ENCODE measurements at regions not wholly inside any gene's neighbourhood (a gene's known extent, or its start where the extent isn't known, plus 50 kb on each side); places are given as distances from the start of the nearest gene placed in this dataset.
"Not testable (repeated sequence)": the region's sequence is repeated elsewhere in the genome, so short reads cannot be mapped to it uniquely, and the experiment has no call there.

- intact Hi-C loops (cut with micrococcal nuclease): loop anchor here (2.0 to 10.0 kb wide), 2 partner anchors 179 to 215 kb away; no protein-coding TSS in a partner anchor
- no peak for ATAC-seq
- H3K4me3 ChIP-seq (ENCODE audit: low read length): no peak overlapping the region
Measured at GRCh38 chr3:139113993-139114375, 69.3 kb upstream of the PRR23C start.

DNA sequence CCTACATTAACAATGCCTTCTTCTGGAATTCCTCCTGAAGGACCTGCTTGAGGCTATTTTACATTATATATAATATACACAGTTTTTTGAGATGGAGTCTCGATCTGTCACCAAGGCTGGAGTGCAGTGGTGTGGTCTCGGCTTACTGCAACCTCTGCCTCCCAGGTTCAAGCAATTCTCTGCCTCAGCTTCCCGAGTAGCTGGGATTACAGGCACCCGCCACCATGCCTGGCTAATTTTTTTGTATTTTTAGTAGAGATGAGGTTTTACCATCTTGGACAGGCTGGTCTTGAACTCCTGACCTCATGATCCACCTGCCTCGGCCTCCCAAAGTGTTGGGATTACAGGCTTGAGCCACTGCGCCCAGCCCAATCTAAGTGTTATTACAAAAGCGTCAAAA lies 71.9 kb upstream of the PRR23C start:
- H3K27me3 ChIP-seq (ENCODE audit: control insufficient read depth in 2 of 2, insufficient read depth in 2 of 2, low read length in 2 of 2); H3K27ac ChIP-seq (ENCODE audit: low read depth, low read length); H3K36me3 Mint-ChIP-seq; H3K4me3 ChIP-seq (ENCODE audit: low read length); H3K4me1 Mint-ChIP-seq; H3K27ac Mint-ChIP-seq; H3K9me3 ChIP-seq (ENCODE audit: control insufficient read depth in 2 of 3, low read length in 3 of 3); H3K9me3 Mint-ChIP-seq; POLR2A ChIA-PET; H3K4me1 ChIP-seq (ENCODE audit: control insufficient read depth in 2 of 2, insufficient read depth in 2 of 2, low read length in 2 of 2); CTCF ChIA-PET; ATAC-seq; H3K36me3 ChIP-seq (ENCODE audit: control insufficient read depth in 2 of 3, insufficient read depth in 3 of 3, low read length in 3 of 3); H3K4me3 Mint-ChIP-seq: not testable (repeated sequence)
- intact Hi-C loops (cut with micrococcal nuclease): loop anchor here (5.0 to 10.0 kb wide), 2 partner anchors 182 to 1826 kb away; partner anchors contain the start of gene SLC25A36 (in 1 of the 2)
- H3K27me3 Mint-ChIP-seq: peaks cover 4 to 24% (median 17%) of the 10 kb centered on the region in 5 donors
- DNase-seq: peak in 1 of 9 donors; percentile 7

More at GRCh38 chr3:139113993-139114375, 69.3 kb upstream of the PRR23C start:
- Mint-ChIP-seq H3K9me3 (no peaks in the 10 kb centered on the region), H3K4me1 (peaks cover 0 to 7% (median 6%) of the 10 kb centered on the region in 7 donors), H3K36me3 (no peaks in the 10 kb centered on the region), H3K27ac (no peak overlapping the region), H3K4me3 (no peak overlapping the region), H3K27me3 (peaks cover 10 to 28% (median 22%) of the 10 kb centered on the region in 5 donors)
- H3K9me3 ChIP-seq (ENCODE audit: control insufficient read depth in 2 of 3, low read length in 3 of 3): no peaks in the 10 kb centered on the region
- H3K27ac ChIP-seq (ENCODE audit: low read depth, low read length): no peak overlapping the region
- peak in 1 of 9 donors; percentile 19 for DNase-seq
- POLR2A ChIA-PET: no interaction called here
- H3K36me3 ChIP-seq (ENCODE audit: control insufficient read depth in 2 of 3, insufficient read depth in 3 of 3, low read length in 3 of 3): no peaks in the 10 kb centered on the region
- H3K27me3 ChIP-seq (ENCODE audit: control insufficient read depth in 2 of 2, insufficient read depth in 2 of 2, low read length in 2 of 2): no peaks in the 10 kb centered on the region
- H3K4me1 ChIP-seq (ENCODE audit: control insufficient read depth in 2 of 2, insufficient read depth in 2 of 2, low read length in 2 of 2): no peaks in the 10 kb centered on the region
- CTCF ChIA-PET: no interaction called here

GRCh38 chr3:139117136-139117675 lies 72.5 kb upstream of the PRR23C start:
- Histone ChIP-seq H3K9me3 (ENCODE audit: control insufficient read depth in 2 of 3, low read length in 3 of 3) (no peaks in the 10 kb centered on the region), H3K27ac (ENCODE audit: low read depth, low read length) (no peak overlapping the region), H3K27me3 (ENCODE audit: control insufficient read depth in 2 of 2, insufficient read depth in 2 of 2, low read length in 2 of 2) (no peaks in the 10 kb centered on the region), H3K4me1 (ENCODE audit: control insufficient read depth in 2 of 2, insufficient read depth in 2 of 2, low read length in 2 of 2) (no peaks in the 10 kb centered on the region), H3K4me3 (ENCODE audit: low read length) (no peak overlapping the region), H3K36me3 (ENCODE audit: control insufficient read depth in 2 of 3, insufficient read depth in 3 of 3, low read length in 3 of 3) (no peaks in the 10 kb centered on the region)
- Mint-ChIP-seq H3K27ac (no peak overlapping the region), H3K4me1 (peaks cover 0 to 1% (median 0%) of the 10 kb centered on the region in 7 donors), H3K36me3 (no peaks in the 10 kb centered on the region), H3K27me3 (peaks cover 0 to 19% (median 11%) of the 10 kb centered on the region in 5 donors), H3K4me3 (no peak overlapping the region), H3K9me3 (no peaks in the 10 kb centered on the region)
- CTCF ChIA-PET: no interaction called here
- intact Hi-C loops (cut with micrococcal nuclease): loop anchor here (5.0 to 10.0 kb wide), 2 partner anchors 182 to 1825 kb away; partner anchors contain the start of gene SLC25A36 (in 1 of the 2)
- POLR2A ChIA-PET: no interaction called here
- ATAC-seq (peak; percentile 20), DNase-seq (peak in 2 of 9 donors; percentile 20 to 24)

DNA sequence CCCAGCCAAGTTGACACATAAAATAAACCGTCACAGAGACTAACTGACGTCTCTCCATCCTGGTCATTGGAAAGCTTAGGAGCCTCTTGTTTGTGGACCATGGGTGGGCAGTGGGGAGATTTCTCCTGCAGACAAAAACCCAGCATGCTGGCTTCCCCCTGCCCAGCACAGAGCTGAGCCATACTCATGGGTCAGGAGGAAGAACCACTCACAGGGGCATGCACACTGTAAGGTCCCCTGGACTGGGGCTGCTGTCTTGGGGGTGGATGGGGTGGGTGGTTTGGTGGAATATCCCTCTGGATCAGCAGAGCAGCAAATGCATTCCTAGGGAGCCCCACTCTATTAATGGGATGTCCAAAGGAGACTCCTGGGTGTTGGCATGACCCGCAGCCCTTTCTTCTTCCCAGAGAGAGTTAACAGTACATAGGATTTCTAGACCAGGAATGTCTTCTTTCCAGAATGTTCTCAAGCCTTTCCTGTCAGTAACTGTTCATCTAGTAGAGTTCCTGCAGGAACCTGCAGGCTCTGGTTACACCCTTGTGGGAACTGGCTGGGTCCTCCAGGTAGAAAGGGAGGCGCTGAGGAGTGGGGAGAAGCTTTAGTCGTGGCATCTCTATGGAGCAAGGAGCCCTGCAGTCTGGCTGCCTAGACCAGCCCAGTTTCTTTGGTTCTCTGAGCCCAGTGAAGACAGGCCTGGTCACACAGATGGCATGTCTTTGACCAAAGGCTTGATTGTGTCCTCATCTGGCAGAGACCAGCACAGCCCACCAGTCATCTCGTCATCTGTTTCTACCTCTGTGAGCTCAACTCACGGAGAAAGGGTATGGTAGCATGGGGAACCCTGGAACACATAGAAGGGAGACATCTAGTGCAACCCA lies 73.4 kb upstream of the PRR23C start:
- intact Hi-C loops (cut with micrococcal nuclease): loop anchor here (5.0 to 10.0 kb wide), 2 partner anchors 183 to 1824 kb away; partner anchors contain the start of gene SLC25A36 (in 1 of the 2)
- no peak overlapping the region for H3K4me3 ChIP-seq (ENCODE audit: low read length)
- H3K4me1 Mint-ChIP-seq: peaks cover 0 to 1% (median 0%) of the 10 kb centered on the region in 7 donors
- H3K4me3 Mint-ChIP-seq: no peak overlapping the region
- H3K27me3 ChIP-seq (ENCODE audit: control insufficient read depth in 2 of 2, insufficient read depth in 2 of 2, low read length in 2 of 2): no peaks in the 10 kb centered on the region
- ChIA-PET CTCF (no interaction called here), POLR2A (no interaction called here)
- H3K27ac Mint-ChIP-seq: no peak overlapping the region
- H3K9me3 ChIP-seq (ENCODE audit: control insufficient read depth in 2 of 3, low read length in 3 of 3): no peaks in the 10 kb centered on the region
- peaks cover 0 to 9% (median 2%) of the 10 kb centered on the region in 5 donors for H3K27me3 Mint-ChIP-seq
- H3K36me3 Mint-ChIP-seq: no peaks in the 10 kb centered on the region
- DNase-seq: peak in 1 of 9 donors; percentile 15
- H3K9me3 Mint-ChIP-seq: no peaks in the 10 kb centered on the region
- no peak overlapping the region for H3K27ac ChIP-seq (ENCODE audit: low read depth, low read length)
- H3K4me1 ChIP-seq (ENCODE audit: control insufficient read depth in 2 of 2, insufficient read depth in 2 of 2, low read length in 2 of 2): no peaks in the 10 kb centered on the region
- no peaks in the 10 kb centered on the region for H3K36me3 ChIP-seq (ENCODE audit: control insufficient read depth in 2 of 3, insufficient read depth in 3 of 3, low read length in 3 of 3)
- no peak for ATAC-seq

DNA sequence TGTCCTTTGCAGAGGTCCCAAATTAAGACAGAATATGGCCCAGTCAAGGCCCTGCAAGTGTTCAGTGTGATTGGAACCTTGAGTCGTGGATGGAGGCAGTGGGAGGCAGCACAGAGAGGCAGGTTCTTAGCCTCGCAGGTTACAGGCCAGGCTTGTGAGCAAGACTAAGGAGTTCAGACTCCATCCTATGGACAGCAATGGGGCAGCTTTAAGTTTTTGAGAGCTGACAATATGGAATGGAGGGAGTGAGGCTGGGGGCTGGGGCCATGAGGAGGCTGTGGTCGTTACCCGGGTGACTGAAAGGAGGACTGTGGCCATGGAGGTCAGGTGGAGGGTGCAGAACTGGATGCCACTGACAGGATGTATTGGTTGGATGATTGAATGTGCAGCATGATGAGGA lies 74.1 kb upstream of the PRR23C start:
- H3K9me3 Mint-ChIP-seq: no peaks in the 10 kb centered on the region
- DNase-seq (peak in 1 of 9 donors; percentile 14), ATAC-seq (no peak)
- H3K27me3 Mint-ChIP-seq: peaks cover 0 to 2% (median 0%) of the 10 kb centered on the region in 5 donors
- no peak overlapping the region for H3K4me3 Mint-ChIP-seq
- H3K4me1 Mint-ChIP-seq: peaks cover 0 to 1% (median 0%) of the 10 kb centered on the region in 7 donors
- Histone ChIP-seq H3K4me3 (ENCODE audit: low read length) (no peak overlapping the region), H3K27me3 (ENCODE audit: control insufficient read depth in 2 of 2, insufficient read depth in 2 of 2, low read length in 2 of 2) (no peaks in the 10 kb centered on the region), H3K4me1 (ENCODE audit: control insufficient read depth in 2 of 2, insufficient read depth in 2 of 2, low read length in 2 of 2) (no peaks in the 10 kb centered on the region), H3K27ac (ENCODE audit: low read depth, low read length) (no peak overlapping the region), H3K9me3 (ENCODE audit: control insufficient read depth in 2 of 3, low read length in 3 of 3) (no peaks in the 10 kb centered on the region), H3K36me3 (ENCODE audit: control insufficient read depth in 2 of 3, insufficient read depth in 3 of 3, low read length in 3 of 3) (no peaks in the 10 kb centered on the region)
- intact Hi-C loops (cut with micrococcal nuclease): loop anchor here (5.0 to 10.0 kb wide), 2 partner anchors 184 to 1823 kb away; partner anchors contain the start of gene SLC25A36 (in 1 of the 2)
- ChIA-PET POLR2A (no interaction called here), CTCF (no interaction called here)
- peak overlapping the region in 1 of 9 donors; percentile 65 for H3K27ac Mint-ChIP-seq
- H3K36me3 Mint-ChIP-seq: no peaks in the 10 kb centered on the region

- DNase-seq (peak in 1 of 9 donors; percentile 3), ATAC-seq (no peak)
- no peaks in the 10 kb centered on the region for H3K4me1 ChIP-seq (ENCODE audit: control insufficient read depth in 2 of 2, insufficient read depth in 2 of 2, low read length in 2 of 2)
- no peaks in the 10 kb centered on the region for H3K27me3 ChIP-seq (ENCODE audit: control insufficient read depth in 2 of 2, insufficient read depth in 2 of 2, low read length in 2 of 2)
- no peaks in the 10 kb centered on the region for H3K9me3 ChIP-seq (ENCODE audit: control insufficient read depth in 2 of 3, low read length in 3 of 3)
- Mint-ChIP-seq H3K36me3 (no peaks in the 10 kb centered on the region), H3K27me3 (no peaks in the 10 kb centered on the region), H3K4me1 (peaks cover 0 to 1% (median 0%) of the 10 kb centered on the region in 7 donors), H3K27ac (no peak overlapping the region), H3K9me3 (no peaks in the 10 kb centered on the region), H3K4me3 (no peak overlapping the region)
- ChIA-PET CTCF (no interaction called here), POLR2A (no interaction called here)
- intact Hi-C loops (cut with micrococcal nuclease): loop anchor here (5.0 to 10.0 kb wide), 2 partner anchors 185 to 1823 kb away; partner anchors contain the start of gene SLC25A36 (in 1 of the 2)
- no peak overlapping the region for H3K27ac ChIP-seq (ENCODE audit: low read depth, low read length)
- no peaks in the 10 kb centered on the region for H3K36me3 ChIP-seq (ENCODE audit: control insufficient read depth in 2 of 3, insufficient read depth in 3 of 3, low read length in 3 of 3)
- H3K4me3 ChIP-seq (ENCODE audit: low read length): no peak overlapping the region
Measured at GRCh38 chr3:139119331-139120025, 74.8 kb upstream of the PRR23C start.

Measured in naive thymus-derived CD4-positive, alpha-beta T cell (primary cell).